ENCODE measurements at regions not wholly inside any gene's neighbourhood (a gene's known extent, or its start where the extent isn't known, plus 50 kb on each side); places are given as distances from the start of the nearest gene placed in this dataset.

DNA sequence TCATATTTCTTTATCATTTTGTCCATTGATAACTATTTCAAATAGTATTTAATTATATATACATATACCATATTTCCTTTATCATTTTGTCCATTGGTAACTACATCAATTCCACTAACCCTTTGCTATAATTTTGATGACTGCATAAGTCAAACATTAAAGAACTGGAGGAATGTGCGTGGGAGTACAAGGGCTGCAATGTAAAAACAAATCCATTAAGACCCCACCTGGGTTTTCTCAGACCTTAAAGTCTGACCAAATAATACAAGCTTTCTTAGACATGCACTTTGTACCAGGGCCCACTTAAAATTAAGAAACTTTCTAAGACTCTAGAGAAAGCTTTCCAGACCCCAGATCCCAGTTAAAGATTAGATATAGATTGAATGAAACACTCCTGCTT, 1622.4 kb upstream of the PCDH10 start:
- TF ChIP-seq EZH2 (IDR thresholded peaks at IDR 0.05; ENCODE audit: borderline replicate concordance, low read depth, low read length, severe bottlenecking): no peak
- TF ChIP-seq, protein P1, sequence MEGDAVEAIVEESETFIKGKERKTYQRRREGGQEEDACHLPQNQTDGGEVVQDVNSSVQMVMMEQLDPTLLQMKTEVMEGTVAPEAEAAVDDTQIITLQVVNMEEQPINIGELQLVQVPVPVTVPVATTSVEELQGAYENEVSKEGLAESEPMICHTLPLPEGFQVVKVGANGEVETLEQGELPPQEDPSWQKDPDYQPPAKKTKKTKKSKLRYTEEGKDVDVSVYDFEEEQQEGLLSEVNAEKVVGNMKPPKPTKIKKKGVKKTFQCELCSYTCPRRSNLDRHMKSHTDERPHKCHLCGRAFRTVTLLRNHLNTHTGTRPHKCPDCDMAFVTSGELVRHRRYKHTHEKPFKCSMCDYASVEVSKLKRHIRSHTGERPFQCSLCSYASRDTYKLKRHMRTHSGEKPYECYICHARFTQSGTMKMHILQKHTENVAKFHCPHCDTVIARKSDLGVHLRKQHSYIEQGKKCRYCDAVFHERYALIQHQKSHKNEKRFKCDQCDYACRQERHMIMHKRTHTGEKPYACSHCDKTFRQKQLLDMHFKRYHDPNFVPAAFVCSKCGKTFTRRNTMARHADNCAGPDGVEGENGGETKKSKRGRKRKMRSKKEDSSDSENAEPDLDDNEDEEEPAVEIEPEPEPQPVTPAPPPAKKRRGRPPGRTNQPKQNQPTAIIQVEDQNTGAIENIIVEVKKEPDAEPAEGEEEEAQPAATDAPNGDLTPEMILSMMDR (IDR thresholded peaks at IDR 0.05; ENCODE audit: borderline replicate concordance, extremely low read depth, low read length, poor library complexity, severe bottlenecking): no peak

Measured in DND-41 (cell line).